ENCODE measurements at regions not wholly inside any gene's neighbourhood (a gene's known extent, or its start where the extent isn't known, plus 50 kb on each side); places are given as distances from the start of the nearest gene placed in this dataset.

GRCh38 chr13:83953916-83954315, 71.6 kb upstream of the SLITRK1 start:
- H3K4me3 ChIP-seq (replicated peaks in 1 of 4; ENCODE audit: control extremely low read depth in 1 of 4, insufficient read depth in 1 of 4, low read depth in 3 of 4, low read length in 4 of 4) = no peak overlapping the region
- no peak overlapping the region for H2AFZ ChIP-seq (ENCODE audit: low read length)
- no peaks in the 10 kb centered on the region for H3K4me1 ChIP-seq (ENCODE audit: control insufficient read depth, extremely low read depth, insufficient read depth, low read length)
- DNase-seq (ENCODE audit: low read depth in 2 of 2) = no peak
- H3K27me3 ChIP-seq (ENCODE audit: control insufficient read depth, insufficient read depth, low read length) = no peaks in the 10 kb centered on the region
- H3K27ac ChIP-seq (ENCODE audit: insufficient read depth, low read length) = no peak overlapping the region
- no peaks in the 10 kb centered on the region for H4K20me1 ChIP-seq (ENCODE audit: control insufficient read depth, extremely low read depth, insufficient read depth, low read length)
- H3K79me2 ChIP-seq (ENCODE audit: control insufficient read depth, insufficient read depth, low read length) = no peaks in the 10 kb centered on the region
- no peak overlapping the region for H3K9ac ChIP-seq (ENCODE audit: insufficient read depth, low read length)
- TF ChIP-seq, protein P1, sequence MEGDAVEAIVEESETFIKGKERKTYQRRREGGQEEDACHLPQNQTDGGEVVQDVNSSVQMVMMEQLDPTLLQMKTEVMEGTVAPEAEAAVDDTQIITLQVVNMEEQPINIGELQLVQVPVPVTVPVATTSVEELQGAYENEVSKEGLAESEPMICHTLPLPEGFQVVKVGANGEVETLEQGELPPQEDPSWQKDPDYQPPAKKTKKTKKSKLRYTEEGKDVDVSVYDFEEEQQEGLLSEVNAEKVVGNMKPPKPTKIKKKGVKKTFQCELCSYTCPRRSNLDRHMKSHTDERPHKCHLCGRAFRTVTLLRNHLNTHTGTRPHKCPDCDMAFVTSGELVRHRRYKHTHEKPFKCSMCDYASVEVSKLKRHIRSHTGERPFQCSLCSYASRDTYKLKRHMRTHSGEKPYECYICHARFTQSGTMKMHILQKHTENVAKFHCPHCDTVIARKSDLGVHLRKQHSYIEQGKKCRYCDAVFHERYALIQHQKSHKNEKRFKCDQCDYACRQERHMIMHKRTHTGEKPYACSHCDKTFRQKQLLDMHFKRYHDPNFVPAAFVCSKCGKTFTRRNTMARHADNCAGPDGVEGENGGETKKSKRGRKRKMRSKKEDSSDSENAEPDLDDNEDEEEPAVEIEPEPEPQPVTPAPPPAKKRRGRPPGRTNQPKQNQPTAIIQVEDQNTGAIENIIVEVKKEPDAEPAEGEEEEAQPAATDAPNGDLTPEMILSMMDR (conservative IDR thresholded peaks at IDR 0.05 in 1 of 2, IDR thresholded peaks at IDR 0.05 in 1 of 2; ENCODE audit: low read depth in 1 of 2, low read length in 2 of 2) = no peak
- TF ChIP-seq EZH2 (IDR thresholded peaks at IDR 0.05; ENCODE audit: low read length, missing control alignments) = no peak
- no peaks in the 10 kb centered on the region for H3K9me3 ChIP-seq (ENCODE audit: control insufficient read depth, insufficient read depth, low read depth, low read length)
- H3K36me3 ChIP-seq (ENCODE audit: control insufficient read depth, insufficient read depth, low read length) = no peaks in the 10 kb centered on the region
- H3K4me2 ChIP-seq (ENCODE audit: extremely low read depth, insufficient read depth, low read length) = no peak overlapping the region

GRCh38 chr13:83950293-83950692, 68.0 kb upstream of the SLITRK1 start:
- Histone ChIP-seq H2AFZ (ENCODE audit: low read length) (no peak overlapping the region), H3K4me3 (replicated peaks in 1 of 4; ENCODE audit: control extremely low read depth in 1 of 4, insufficient read depth in 1 of 4, low read depth in 3 of 4, low read length in 4 of 4) (no peak overlapping the region), H4K20me1 (ENCODE audit: control insufficient read depth, extremely low read depth, insufficient read depth, low read length) (no peaks in the 10 kb centered on the region), H3K27ac (ENCODE audit: insufficient read depth, low read length) (no peak overlapping the region), H3K4me2 (ENCODE audit: extremely low read depth, insufficient read depth, low read length) (no peak overlapping the region), H3K9ac (ENCODE audit: insufficient read depth, low read length) (no peak overlapping the region), H3K27me3 (ENCODE audit: control insufficient read depth, insufficient read depth, low read length) (no peaks in the 10 kb centered on the region), H3K4me1 (ENCODE audit: control insufficient read depth, extremely low read depth, insufficient read depth, low read length) (no peaks in the 10 kb centered on the region), H3K79me2 (ENCODE audit: control insufficient read depth, insufficient read depth, low read length) (no peaks in the 10 kb centered on the region), H3K36me3 (ENCODE audit: control insufficient read depth, insufficient read depth, low read length) (no peaks in the 10 kb centered on the region), H3K9me3 (ENCODE audit: control insufficient read depth, insufficient read depth, low read depth, low read length) (no peaks in the 10 kb centered on the region)
- no peak for DNase-seq (ENCODE audit: low read depth in 2 of 2)
- TF ChIP-seq, protein P1 (conservative IDR thresholded peaks at IDR 0.05 in 1 of 2, IDR thresholded peaks at IDR 0.05 in 1 of 2; ENCODE audit: low read depth in 1 of 2, low read length in 2 of 2) = no peak
- no peak for TF ChIP-seq EZH2 (IDR thresholded peaks at IDR 0.05; ENCODE audit: low read length, missing control alignments)

DNA sequence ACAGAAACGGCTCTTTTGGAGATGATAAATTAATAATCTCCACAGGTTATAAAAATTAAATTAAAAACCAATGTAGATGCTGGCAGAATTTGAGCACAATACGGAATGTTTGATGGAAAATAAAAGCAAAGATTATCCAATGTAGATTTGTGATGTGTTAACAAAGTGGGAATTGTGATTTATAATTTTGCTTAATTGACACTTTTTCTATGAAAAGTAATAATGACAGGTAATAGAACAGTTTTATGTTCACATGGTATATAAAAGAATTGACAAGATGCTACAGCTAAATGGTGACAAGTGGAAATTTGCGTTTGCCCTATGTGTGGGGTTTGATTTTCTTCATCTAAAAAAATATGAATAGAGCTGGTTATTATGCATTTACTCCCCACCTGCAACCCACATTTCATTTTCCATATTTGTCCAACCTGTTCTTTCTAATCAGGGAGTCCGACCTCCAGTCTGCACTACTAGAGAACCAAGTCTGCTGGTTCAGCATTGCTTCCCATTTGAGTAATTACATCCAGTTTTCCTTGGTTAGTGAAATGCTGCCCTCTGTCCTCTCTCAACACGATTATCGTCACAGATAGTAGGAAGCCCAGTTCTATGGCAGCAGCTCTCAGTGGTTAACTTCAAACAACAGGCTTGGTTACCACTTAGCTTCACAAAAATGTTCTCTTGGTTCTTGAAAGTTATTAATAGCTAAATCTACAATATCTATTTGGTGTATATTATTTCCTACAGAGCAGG, 61.4 kb upstream of the SLITRK1 start:
- H3K36me3 ChIP-seq (ENCODE audit: control insufficient read depth, insufficient read depth, low read length) = no peaks in the 10 kb centered on the region
- no peak overlapping the region for H3K4me2 ChIP-seq (ENCODE audit: extremely low read depth, insufficient read depth, low read length)
- no peaks in the 10 kb centered on the region for H3K79me2 ChIP-seq (ENCODE audit: control insufficient read depth, insufficient read depth, low read length)
- no peaks in the 10 kb centered on the region for H3K9me3 ChIP-seq (ENCODE audit: control insufficient read depth, insufficient read depth, low read depth, low read length)
- H3K4me1 ChIP-seq (ENCODE audit: control insufficient read depth, extremely low read depth, insufficient read depth, low read length) = no peaks in the 10 kb centered on the region
- H3K9ac ChIP-seq (ENCODE audit: insufficient read depth, low read length) = no peak overlapping the region
- no peak for TF ChIP-seq EZH2 (IDR thresholded peaks at IDR 0.05; ENCODE audit: low read length, missing control alignments)
- TF ChIP-seq, protein P1 (conservative IDR thresholded peaks at IDR 0.05 in 1 of 2, IDR thresholded peaks at IDR 0.05 in 1 of 2; ENCODE audit: low read depth in 1 of 2, low read length in 2 of 2) = no peak
- peak in 1 of 2 donors; percentile 0 for DNase-seq (ENCODE audit: low read depth in 2 of 2)
- no peak overlapping the region for H3K27ac ChIP-seq (ENCODE audit: insufficient read depth, low read length)
- H2AFZ ChIP-seq (ENCODE audit: low read length) = no peak overlapping the region
- no peaks in the 10 kb centered on the region for H3K27me3 ChIP-seq (ENCODE audit: control insufficient read depth, insufficient read depth, low read length)
- H3K4me3 ChIP-seq (replicated peaks in 1 of 4; ENCODE audit: control extremely low read depth in 1 of 4, insufficient read depth in 1 of 4, low read depth in 3 of 4, low read length in 4 of 4) = no peak overlapping the region
- H4K20me1 ChIP-seq (ENCODE audit: control insufficient read depth, extremely low read depth, insufficient read depth, low read length) = no peaks in the 10 kb centered on the region
